GM12878 (cell line): ENCODE measurements at regions not wholly inside any gene's neighbourhood (a gene's known extent, or its start where the extent isn't known, plus 50 kb on each side); places are given as distances from the start of the nearest gene placed in this dataset.

Source experiments
- ATAC-seq: fragments of 200-7000 bp; cut with Tn5 transposase; 3 replicates; pipeline ENCODE4 v1.9.1; 2020; ENCODE audit warnings: mild to moderate bottlenecking, moderate library complexity
- BruUV-seq: library from RNA; stranded (reverse); fragments of 400-500 nt; replicated peaks from 2 replicates; lab custom pipeline; 2021; lab: Mats Ljungman, UMichigan
- CTCF ChIA-PET: fragments of 300-600 bp; sonication (Branson Sonifier 250); formaldehyde crosslinking; extraction: SDS; loops from one replicate; lab custom pipeline; 2021; ENCODE audit warnings: inconsistent platforms; lab: Yijun Ruan, JAX
- POLR2A ChIA-PET: fragments of 350-600 bp; formaldehyde crosslinking; extraction: SDS; loops from one replicate; lab custom pipeline; 2021; ENCODE audit warnings: inconsistent platforms; lab: Charles Lee
- RAD21 ChIA-PET: fragments of 300-600 bp; sonication (Branson Sonifier 250); formaldehyde crosslinking; loops from one replicate; lab custom pipeline; 2023; ENCODE audit warnings: antibody characterized with exemption; ENCODE audit not compliant: unreplicated experiment; lab: Charles Lee
- SMC1A ChIA-PET: fragments of 300-600 bp; sonication (Branson Sonifier 250); formaldehyde crosslinking; loops from one replicate; lab custom pipeline; 2023; ENCODE audit not compliant: unreplicated experiment, uncharacterized antibody; lab: Charles Lee
- DNase-seq: peaks from one replicate; pipeline ENCODE4 v3.0.0-alpha.2; 2011; ENCODE audit warnings: low read depth, low spot score
- FAIRE-seq: peaks from 3 replicates; lab custom pipeline; 2011; peaks lifted over from hg19 to GRCh38; lab: Jason Lieb, UNC
- H2AFZ ChIP-seq: 2 replicates; pipeline ENCODE4 v1.6.0; 2011; ENCODE audit warnings: low read depth, low read length, control low read depth; ENCODE audit not compliant: control insufficient read depth
- H3K27ac ChIP-seq: 2 replicates; pipeline ENCODE4 v1.5.1; 2011; ENCODE audit warnings: control low read depth; ENCODE audit not compliant: control insufficient read depth, insufficient read depth
- H3K27me3 ChIP-seq, 2 experiments: replicated peaks in 1 of 2; 2 replicates each; pipeline versions ENCODE4 v1.6.0 to v1.6.1; 2011; ENCODE audit warnings: low read length in 1 of 2; ENCODE audit not compliant: control insufficient read depth in 2 of 2, insufficient read depth in 2 of 2
- H3K36me3 ChIP-seq, 2 experiments: 2 replicates each; pipeline ENCODE4 v1.5.1; 2011; ENCODE audit warnings: low read length in 1 of 2; ENCODE audit not compliant: control insufficient read depth in 2 of 2, insufficient read depth in 2 of 2
- H3K4me1 ChIP-seq: 2 replicates; pipeline ENCODE4 v1.6.1; 2011; ENCODE audit warnings: mild to moderate bottlenecking, low read length, moderate library complexity, mixed read lengths; ENCODE audit not compliant: control insufficient read depth, insufficient read depth
- H3K4me2 ChIP-seq: 2 replicates; pipeline ENCODE4 v1.6.0; 2011; ENCODE audit warnings: control low read depth; ENCODE audit not compliant: control insufficient read depth, insufficient read depth
- H3K4me3 ChIP-seq: fragments of 200-600 bp; sonication (generic); 2 replicates; pipeline ENCODE4 v1.5.1; 2016
- H3K79me2 ChIP-seq: 2 replicates; pipeline ENCODE4 v1.6.0; 2011; ENCODE audit warnings: low read length; ENCODE audit not compliant: control insufficient read depth, insufficient read depth
- H3K9ac ChIP-seq: 2 replicates; pipeline ENCODE4 v1.8.0; 2011; ENCODE audit warnings: low read length, control low read depth, mixed read lengths; ENCODE audit not compliant: control insufficient read depth, insufficient read depth
- H3K9me3 ChIP-seq: replicated peaks from 3 replicates; pipeline ENCODE4 v1.5.1; 2011; ENCODE audit warnings: mild to moderate bottlenecking, low read length; ENCODE audit not compliant: control insufficient read depth, insufficient read depth
- H4K20me1 ChIP-seq: 2 replicates; pipeline ENCODE4 v1.6.0; 2011; ENCODE audit not compliant: control insufficient read depth, insufficient read depth
- ATF3 ChIP-seq: IDR thresholded peaks from 2 replicates; pipeline ENCODE4 v1.6.1; 2011; ENCODE audit warnings: low read depth, mild to moderate bottlenecking, low read length, moderate library complexity, borderline replicate concordance; ENCODE audit errors: extremely low read depth
- BCL11A ChIP-seq: IDR thresholded peaks from 2 replicates; pipeline ENCODE4 v1.6.1; 2011; ENCODE audit warnings: low read depth, low read length
- CBFB ChIP-seq: IDR thresholded peaks from 2 replicates; pipeline ENCODE4 v1.6.1; 2016; ENCODE audit warnings: antibody characterized with exemption, low read depth
- CBX3 ChIP-seq: fragments of 200-600 bp; sonication (generic); IDR thresholded peaks from 2 replicates; pipeline ENCODE4 v1.6.1; 2016; ENCODE audit warnings: low read depth, borderline replicate concordance
- CEBPB ChIP-seq, 2 experiments: fragments of 150-350 bp in 1 of 2; IDR thresholded peaks; 2 replicates each; pipeline ENCODE4 v1.6.1; 2012 to 2014; ENCODE audit warnings: low read depth in 2 of 2, low read length in 2 of 2, borderline replicate concordance in 1 of 2, inconsistent platforms in 1 of 2
- CREM ChIP-seq: IDR thresholded peaks from 2 replicates; pipeline ENCODE4 v1.6.1; 2014; ENCODE audit warnings: antibody characterized with exemption, low read depth
- HDGF ChIP-seq: fragments of 450-650 bp; IDR thresholded peaks from 2 replicates; pipeline ENCODE4 v1.6.1; 2016; ENCODE audit warnings: antibody characterized with exemption
- IKZF1 ChIP-seq: fragments of 450-650 bp; conservative IDR thresholded peaks from 2 replicates; pipeline ENCODE4 v1.6.1; 2017; ENCODE audit warnings: antibody characterized with exemption, mild to moderate bottlenecking
- NFYB ChIP-seq: IDR thresholded peaks from 2 replicates; pipeline ENCODE4 v1.6.1; 2011; ENCODE audit warnings: low read depth, mild to moderate bottlenecking, low read length, improper control_type of control experiment, moderate library complexity; ENCODE audit not compliant: insufficient read depth
- NR2C1 ChIP-seq: fragments of 450-650 bp; IDR thresholded peaks from 2 replicates; pipeline ENCODE4 v1.6.1; 2017; ENCODE audit warnings: antibody characterized with exemption, mild to moderate bottlenecking, moderate library complexity
- RCOR1 ChIP-seq: conservative IDR thresholded peaks from 2 replicates; pipeline ENCODE4 v1.6.1; 2012; ENCODE audit warnings: low read depth, low read length, improper control_type of control experiment
- SUPT20H ChIP-seq: IDR thresholded peaks from 2 replicates; pipeline ENCODE4 v1.6.1; 2011; ENCODE audit warnings: low read depth, mild to moderate bottlenecking, low read length, moderate library complexity, borderline replicate concordance; ENCODE audit not compliant: control insufficient read depth
- TAF1 ChIP-seq: IDR thresholded peaks from 2 replicates; pipeline ENCODE4 v1.6.1; 2011; ENCODE audit warnings: mild to moderate bottlenecking, low read depth, low read length, borderline replicate concordance
- YY1 ChIP-seq: IDR thresholded peaks from 2 replicates; pipeline ENCODE4 v1.6.1; 2011; ENCODE audit warnings: low read depth, mild to moderate bottlenecking, low read length
- ZSCAN29 ChIP-seq: fragments of 450-650 bp; IDR thresholded peaks from 2 replicates; pipeline ENCODE4 v1.6.1; 2017; ENCODE audit warnings: mild to moderate bottlenecking, moderate library complexity
- WGBS: methylation state at CpG from one replicate; pipeline ENCODE4 v1.1.6; 2016; ENCODE audit warnings: low lambda C conversion rate; ENCODE audit not compliant: insufficient replicate concordance, insufficient coverage; ENCODE audit errors: missing lambda C conversion rate; 5-methylcytosine and 5-hydroxymethylcytosine counted together
- in situ Hi-C: fragments of 300-500 bp; cut with MboI; formaldehyde crosslinking; loops from 9 replicates; pipeline ENCODE4 v1.14.3; 2018; ENCODE audit warnings: mixed read lengths
- intact Hi-C: fragments of 100-400 bp; cut with micrococcal nuclease; formaldehyde crosslinking; loops from one replicate; pipeline ENCODE4 v1.14.2; 2022; ENCODE audit not compliant: unreplicated experiment
- TF ChIP-seq, protein P1 (sequence below): IDR thresholded peaks from 2 replicates; pipeline ENCODE4 v1.6.1; 2012; ENCODE audit warnings: mild to moderate bottlenecking, low read depth, low read length
- TF ChIP-seq, protein P2 (sequence below): fragments of 450-650 bp; formaldehyde crosslinking; IDR thresholded peaks from 2 replicates; pipeline ENCODE4 v1.4.0; 2022; ENCODE audit warnings: mild to moderate bottlenecking, moderate library complexity

DNA sequence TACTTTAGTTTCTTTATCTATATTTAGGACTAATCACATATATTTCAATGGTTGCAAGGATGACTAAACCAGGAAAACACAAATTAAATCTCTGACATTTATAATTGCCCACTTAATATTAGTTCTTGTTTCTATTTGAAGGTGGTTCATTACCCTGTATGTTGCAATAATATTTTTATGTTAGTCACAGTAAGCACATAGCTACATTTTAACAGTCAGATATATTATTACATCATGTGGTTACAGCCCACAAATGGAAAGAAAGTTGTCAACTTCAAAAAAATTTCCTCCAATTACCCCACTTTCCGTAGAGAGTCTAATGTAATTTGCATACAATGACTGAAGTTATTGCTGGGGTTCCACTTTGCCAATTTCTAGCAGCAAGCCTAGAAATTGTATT lies 114.6 kb downstream of the TUSC7 start:
- Histone ChIP-seq H3K27me3 (no peaks in the 10 kb centered on the region), H3K4me2 (no peak overlapping the region), H3K79me2 (no peaks in the 10 kb centered on the region), H3K4me1 (no peaks in the 10 kb centered on the region), H3K27ac (no peak overlapping the region), H3K36me3 (no peaks in the 10 kb centered on the region), H2AFZ (no peak overlapping the region), H4K20me1 (no peaks in the 10 kb centered on the region), H3K9me3 (no peaks in the 10 kb centered on the region), H3K9ac (no peak overlapping the region), H3K4me3 (no peak overlapping the region)
- TF ChIP-seq NFYB (no peak), ZSCAN29 (no peak), RCOR1 (no peak), TAF1 (no peak), NR2C1 (no peak), CEBPB (IDR thresholded peaks at IDR 0.05; ENCODE audit: borderline replicate concordance in 1 of 2, low read depth in 2 of 2, low read length in 2 of 2) (no peak), HDGF (no peak), ATF3 (no peak), IKZF1 (no peak), CREM (no peak), SUPT20H (no peak), BCL11A (no peak), YY1 (no peak), CBFB (no peak), CBX3 (no peak)
- TF ChIP-seq, protein P1, sequence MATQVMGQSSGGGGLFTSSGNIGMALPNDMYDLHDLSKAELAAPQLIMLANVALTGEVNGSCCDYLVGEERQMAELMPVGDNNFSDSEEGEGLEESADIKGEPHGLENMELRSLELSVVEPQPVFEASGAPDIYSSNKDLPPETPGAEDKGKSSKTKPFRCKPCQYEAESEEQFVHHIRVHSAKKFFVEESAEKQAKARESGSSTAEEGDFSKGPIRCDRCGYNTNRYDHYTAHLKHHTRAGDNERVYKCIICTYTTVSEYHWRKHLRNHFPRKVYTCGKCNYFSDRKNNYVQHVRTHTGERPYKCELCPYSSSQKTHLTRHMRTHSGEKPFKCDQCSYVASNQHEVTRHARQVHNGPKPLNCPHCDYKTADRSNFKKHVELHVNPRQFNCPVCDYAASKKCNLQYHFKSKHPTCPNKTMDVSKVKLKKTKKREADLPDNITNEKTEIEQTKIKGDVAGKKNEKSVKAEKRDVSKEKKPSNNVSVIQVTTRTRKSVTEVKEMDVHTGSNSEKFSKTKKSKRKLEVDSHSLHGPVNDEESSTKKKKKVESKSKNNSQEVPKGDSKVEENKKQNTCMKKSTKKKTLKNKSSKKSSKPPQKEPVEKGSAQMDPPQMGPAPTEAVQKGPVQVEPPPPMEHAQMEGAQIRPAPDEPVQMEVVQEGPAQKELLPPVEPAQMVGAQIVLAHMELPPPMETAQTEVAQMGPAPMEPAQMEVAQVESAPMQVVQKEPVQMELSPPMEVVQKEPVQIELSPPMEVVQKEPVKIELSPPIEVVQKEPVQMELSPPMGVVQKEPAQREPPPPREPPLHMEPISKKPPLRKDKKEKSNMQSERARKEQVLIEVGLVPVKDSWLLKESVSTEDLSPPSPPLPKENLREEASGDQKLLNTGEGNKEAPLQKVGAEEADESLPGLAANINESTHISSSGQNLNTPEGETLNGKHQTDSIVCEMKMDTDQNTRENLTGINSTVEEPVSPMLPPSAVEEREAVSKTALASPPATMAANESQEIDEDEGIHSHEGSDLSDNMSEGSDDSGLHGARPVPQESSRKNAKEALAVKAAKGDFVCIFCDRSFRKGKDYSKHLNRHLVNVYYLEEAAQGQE = no peak
- TF ChIP-seq, protein P2, sequence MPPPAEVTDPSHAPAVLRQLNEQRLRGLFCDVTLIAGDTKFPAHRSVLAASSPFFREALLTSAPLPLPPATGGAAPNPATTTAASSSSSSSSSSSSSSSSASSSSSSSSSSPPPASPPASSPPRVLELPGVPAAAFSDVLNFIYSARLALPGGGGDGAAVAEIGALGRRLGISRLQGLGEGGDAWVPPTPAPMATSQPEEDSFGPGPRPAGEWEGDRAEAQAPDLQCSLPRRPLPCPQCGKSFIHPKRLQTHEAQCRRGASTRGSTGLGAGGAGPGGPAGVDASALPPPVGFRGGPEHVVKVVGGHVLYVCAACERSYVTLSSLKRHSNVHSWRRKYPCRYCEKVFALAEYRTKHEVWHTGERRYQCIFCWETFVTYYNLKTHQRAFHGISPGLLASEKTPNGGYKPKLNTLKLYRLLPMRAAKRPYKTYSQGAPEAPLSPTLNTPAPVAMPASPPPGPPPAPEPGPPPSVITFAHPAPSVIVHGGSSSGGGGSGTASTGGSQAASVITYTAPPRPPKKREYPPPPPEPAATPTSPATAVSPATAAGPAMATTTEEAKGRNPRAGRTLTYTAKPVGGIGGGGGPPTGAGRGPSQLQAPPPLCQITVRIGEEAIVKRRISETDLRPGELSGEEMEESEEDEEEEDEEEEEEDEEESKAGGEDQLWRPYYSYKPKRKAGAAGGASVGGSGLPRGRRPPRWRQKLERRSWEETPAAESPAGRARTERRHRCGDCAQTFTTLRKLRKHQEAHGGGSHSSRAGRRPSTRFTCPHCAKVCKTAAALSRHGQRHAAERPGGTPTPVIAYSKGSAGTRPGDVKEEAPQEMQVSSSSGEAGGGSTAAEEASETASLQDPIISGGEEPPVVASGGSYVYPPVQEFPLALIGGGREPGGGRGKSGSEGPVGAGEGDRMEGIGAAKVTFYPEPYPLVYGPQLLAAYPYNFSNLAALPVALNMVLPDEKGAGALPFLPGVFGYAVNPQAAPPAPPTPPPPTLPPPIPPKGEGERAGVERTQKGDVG (CRISPR knock-in tag) = no peak
- no peak for FAIRE-seq
- WGBS = 0% methylated on average over 1 of the region's 1 CpG
- no peak for ATAC-seq
- intact Hi-C loops = no loop called here
- ChIA-PET CTCF (interaction anchor here (1.5 kb wide), 1 partner anchor 13 kb away, joined by 4 read pairs; no protein-coding TSS in a partner anchor), SMC1A (interaction anchor here (0.9 kb wide), 1 partner anchor 54 kb away, joined by 4 read pairs; no protein-coding TSS in a partner anchor), POLR2A (no interaction called here), RAD21 (no interaction called here)
- in situ Hi-C loops = no loop called here
- BruUV-seq = no TSS peak
- DNase-seq = no peak
